ENCODE measurements at regions not wholly inside any gene's neighbourhood (a gene's known extent, or its start where the extent isn't known, plus 50 kb on each side); places are given as distances from the start of the nearest gene placed in this dataset.

GRCh38 chr3:159938714-159939113, 49.9 kb upstream of the IL12A start:
- no peak for TF ChIP-seq EP300 (IDR thresholded peaks at IDR 0.05)
- TF ChIP-seq POLR2AphosphoS5 (IDR thresholded peaks at IDR 0.05), result no peak
- TF ChIP-seq CTCF (IDR thresholded peaks at IDR 0.05), result no peak
- TF ChIP-seq POLR2A (IDR thresholded peaks at IDR 0.05), result peak in 1 of 2 donors; percentile 8
